Loucy (cell line): ENCODE measurements at regions not wholly inside any gene's neighbourhood (a gene's known extent, or its start where the extent isn't known, plus 50 kb on each side); places are given as distances from the start of the nearest gene placed in this dataset.

Source experiments
- H2AFZ ChIP-seq: fragments of 200-600 bp; sonication (generic); 2 replicates; pipeline ENCODE4 v1.6.0; 2016; ENCODE audit warnings: antibody characterized with exemption, mild to moderate bottlenecking, low read length, moderate library complexity
- H3F3A ChIP-seq: fragments of 200-600 bp; 2 replicates; pipeline ENCODE4 v1.6.0; 2016; ENCODE audit warnings: antibody characterized with exemption, low read depth, mild to moderate bottlenecking
- H3K27me3 ChIP-seq: fragments of 200-600 bp; sonication (generic); 2 replicates; pipeline ENCODE4 v1.6.1; 2014; ENCODE audit warnings: low read length, mild to moderate bottlenecking; ENCODE audit not compliant: insufficient read depth, poor library complexity, severe bottlenecking
- H3K36me3 ChIP-seq: fragments of 200-600 bp; sonication (generic); 2 replicates; pipeline ENCODE4 v1.6.1; 2016; ENCODE audit warnings: low read length; ENCODE audit not compliant: insufficient read depth
- H3K4me1 ChIP-seq: fragments of 200-600 bp; sonication (generic); 2 replicates; pipeline ENCODE4 v1.5.1; 2014; ENCODE audit warnings: low read length, mild to moderate bottlenecking; ENCODE audit not compliant: insufficient read depth, poor library complexity, severe bottlenecking
- H3K4me2 ChIP-seq: fragments of 200-600 bp; sonication (generic); 2 replicates; pipeline ENCODE4 v1.6.0; 2014; ENCODE audit warnings: antibody characterized with exemption, low read length, low read depth, mild to moderate bottlenecking; ENCODE audit not compliant: poor library complexity, severe bottlenecking
- H3K4me3 ChIP-seq: fragments of 200-600 bp; sonication (generic); 2 replicates; pipeline ENCODE4 v1.5.1; 2014; ENCODE audit warnings: low read length, mild to moderate bottlenecking, mixed read lengths; ENCODE audit not compliant: poor library complexity, severe bottlenecking
- H3K79me2 ChIP-seq: fragments of 200-600 bp; sonication (generic); 2 replicates; pipeline ENCODE4 v1.6.1; 2014; ENCODE audit warnings: low read length; ENCODE audit not compliant: insufficient read depth
- H3K9ac ChIP-seq: fragments of 200-600 bp; sonication (generic); 2 replicates; pipeline ENCODE4 v1.6.0; 2014; ENCODE audit warnings: mild to moderate bottlenecking, low read depth, low read length, moderate library complexity; ENCODE audit not compliant: poor library complexity, severe bottlenecking
- H3K9me2 ChIP-seq: fragments of 200-600 bp; sonication (generic); replicated peaks from 2 replicates; pipeline ENCODE4 v1.6.1; 2016; ENCODE audit warnings: low read depth, low read length, mixed read lengths
- H3K9me3 ChIP-seq: fragments of 200-600 bp; sonication (generic); 2 replicates; pipeline ENCODE4 v1.6.1; 2014; ENCODE audit warnings: mild to moderate bottlenecking, antibody characterized with exemption, low read length, low read depth; ENCODE audit not compliant: insufficient read depth
- H4K20me1 ChIP-seq: fragments of 200-600 bp; sonication (generic); 2 replicates; pipeline ENCODE4 v1.6.0; 2014; ENCODE audit warnings: antibody characterized with exemption, low read length, mild to moderate bottlenecking; ENCODE audit not compliant: insufficient read depth, poor library complexity, severe bottlenecking
- CTCF ChIP-seq: fragments of 200-600 bp; sonication (generic); conservative IDR thresholded peaks from 2 replicates; pipeline ENCODE4 v1.5.1; 2014; ENCODE audit warnings: mild to moderate bottlenecking, antibody characterized with exemption, low read length
- EZH2phosphoT487 ChIP-seq: fragments of 200-600 bp; IDR thresholded peaks from 2 replicates; pipeline ENCODE4 v1.6.1; 2018; ENCODE audit warnings: antibody characterized with exemption, mild to moderate bottlenecking, moderate library complexity, borderline replicate concordance

- no peaks in the 10 kb centered on the region for H3F3A ChIP-seq
- no peaks in the 10 kb centered on the region for H3K9me2 ChIP-seq
- H3K4me1 ChIP-seq, result no peaks in the 10 kb centered on the region
- no peaks in the 10 kb centered on the region for H3K27me3 ChIP-seq
- no peak overlapping the region for H3K9ac ChIP-seq
- H3K36me3 ChIP-seq, result no peaks in the 10 kb centered on the region
- TF ChIP-seq CTCF (no peak), EZH2phosphoT487 (no peak)
- no peaks in the 10 kb centered on the region for H3K79me2 ChIP-seq
- no peak overlapping the region for H3K4me2 ChIP-seq
- H3K9me3 ChIP-seq, result no peaks in the 10 kb centered on the region
- H4K20me1 ChIP-seq, result no peaks in the 10 kb centered on the region
- no peak overlapping the region for H3K4me3 ChIP-seq
- H2AFZ ChIP-seq, result no peak overlapping the region
Observed at GRCh38 chr16:8458481-8459046, 131.7 kb downstream of the TMEM114 start.

- TF ChIP-seq CTCF, result no peak
- no peak for TF ChIP-seq EZH2phosphoT487
- no peaks in the 10 kb centered on the region for H3F3A ChIP-seq
- H3K4me2 ChIP-seq, result no peak overlapping the region
- H3K9me2 ChIP-seq, result no peaks in the 10 kb centered on the region
- no peaks in the 10 kb centered on the region for H3K36me3 ChIP-seq
- no peaks in the 10 kb centered on the region for H4K20me1 ChIP-seq
- H3K9me3 ChIP-seq, result no peaks in the 10 kb centered on the region
- H3K27me3 ChIP-seq, result no peaks in the 10 kb centered on the region
- H2AFZ ChIP-seq, result no peak overlapping the region
- no peaks in the 10 kb centered on the region for H3K79me2 ChIP-seq
- H3K4me3 ChIP-seq, result no peak overlapping the region
- H3K4me1 ChIP-seq, result no peaks in the 10 kb centered on the region
- H3K9ac ChIP-seq, result no peak overlapping the region
Observed at GRCh38 chr16:8453359-8453758, 137.0 kb downstream of the TMEM114 start.

- H3K9me2 ChIP-seq, result no peaks in the 10 kb centered on the region
- no peaks in the 10 kb centered on the region for H3F3A ChIP-seq
- no peak overlapping the region for H3K4me3 ChIP-seq
- H3K9me3 ChIP-seq, result no peaks in the 10 kb centered on the region
- no peaks in the 10 kb centered on the region for H4K20me1 ChIP-seq
- TF ChIP-seq CTCF (no peak), EZH2phosphoT487 (no peak)
- no peaks in the 10 kb centered on the region for H3K79me2 ChIP-seq
- H3K9ac ChIP-seq, result no peak overlapping the region
- no peak overlapping the region for H3K4me2 ChIP-seq
- no peaks in the 10 kb centered on the region for H3K27me3 ChIP-seq
- H3K4me1 ChIP-seq, result no peaks in the 10 kb centered on the region
- no peaks in the 10 kb centered on the region for H3K36me3 ChIP-seq
- no peak overlapping the region for H2AFZ ChIP-seq
Observed at GRCh38 chr16:8452941-8453340, 137.4 kb downstream of the TMEM114 start.
